Sigmoid colon (tissue), 4 donors: ENCODE measurements at regions not wholly inside any gene's neighbourhood (a gene's known extent, or its start where the extent isn't known, plus 50 kb on each side); places are given as distances from the start of the nearest gene placed in this dataset.

ENCODE experiments used
- POLR2A ChIP-seq, 2 donors: fragments of 450-650 bp; IDR thresholded peaks; one replicate each; pipeline ENCODE4 v1.6.1; 2016; ENCODE audit warnings: antibody characterized with exemption in 2 of 2, mild to moderate bottlenecking in 2 of 2, moderate library complexity in 2 of 2
- POLR2AphosphoS5 ChIP-seq, 4 donors: sonication (generic); formaldehyde crosslinking; IDR thresholded peaks; one replicate each; pipeline ENCODE4 v1.6.1; 2017; ENCODE audit warnings: antibody characterized with exemption in 4 of 4
- TF ChIP-seq, protein P1 (sequence below), 4 experiments: fragments of 450-650 bp in 3 of 4; fragments of 200-600 bp in 1 of 4; IDR thresholded peaks; one replicate each; pipeline ENCODE4 v1.5.1; 2016 to 2019; ENCODE audit warnings: antibody characterized with exemption in 4 of 4, mild to moderate bottlenecking in 3 of 4, moderate library complexity in 2 of 4

- TF ChIP-seq, protein P1, sequence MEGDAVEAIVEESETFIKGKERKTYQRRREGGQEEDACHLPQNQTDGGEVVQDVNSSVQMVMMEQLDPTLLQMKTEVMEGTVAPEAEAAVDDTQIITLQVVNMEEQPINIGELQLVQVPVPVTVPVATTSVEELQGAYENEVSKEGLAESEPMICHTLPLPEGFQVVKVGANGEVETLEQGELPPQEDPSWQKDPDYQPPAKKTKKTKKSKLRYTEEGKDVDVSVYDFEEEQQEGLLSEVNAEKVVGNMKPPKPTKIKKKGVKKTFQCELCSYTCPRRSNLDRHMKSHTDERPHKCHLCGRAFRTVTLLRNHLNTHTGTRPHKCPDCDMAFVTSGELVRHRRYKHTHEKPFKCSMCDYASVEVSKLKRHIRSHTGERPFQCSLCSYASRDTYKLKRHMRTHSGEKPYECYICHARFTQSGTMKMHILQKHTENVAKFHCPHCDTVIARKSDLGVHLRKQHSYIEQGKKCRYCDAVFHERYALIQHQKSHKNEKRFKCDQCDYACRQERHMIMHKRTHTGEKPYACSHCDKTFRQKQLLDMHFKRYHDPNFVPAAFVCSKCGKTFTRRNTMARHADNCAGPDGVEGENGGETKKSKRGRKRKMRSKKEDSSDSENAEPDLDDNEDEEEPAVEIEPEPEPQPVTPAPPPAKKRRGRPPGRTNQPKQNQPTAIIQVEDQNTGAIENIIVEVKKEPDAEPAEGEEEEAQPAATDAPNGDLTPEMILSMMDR (IDR thresholded peaks at IDR 0.05), result no peak
- TF ChIP-seq POLR2A (IDR thresholded peaks at IDR 0.05) (no peak), POLR2AphosphoS5 (IDR thresholded peaks at IDR 0.05) (no peak)
Observed at GRCh38 chr4:81802285-81802846, 330.7 kb upstream of the RASGEF1B start.
